ENCODE measurements at regions not wholly inside any gene's neighbourhood (a gene's known extent, or its start where the extent isn't known, plus 50 kb on each side); places are given as distances from the start of the nearest gene placed in this dataset.

GRCh38 chr4:125459531-125459930 lies 144.8 kb downstream of the FAT4 start:
- no peaks in the 10 kb centered on the region for H3K79me2 ChIP-seq (ENCODE audit: insufficient read depth, low read length)
- no peak overlapping the region for H3K9ac ChIP-seq (ENCODE audit: low read depth, low read length)
- ATAC-seq (ENCODE audit: insufficient read depth, low read depth) (no peak), DNase-seq (no peak)
- no peak for TF ChIP-seq CTCF (IDR thresholded peaks at IDR 0.05; ENCODE audit: borderline replicate concordance, extremely low read depth, low read length, poor library complexity, severe bottlenecking)
- no peak for TF ChIP-seq EZH2 (IDR thresholded peaks at IDR 0.05; ENCODE audit: borderline replicate concordance, low read depth, low read length, severe bottlenecking)
- no peak overlapping the region for H3K4me2 ChIP-seq (ENCODE audit: insufficient read depth, low read length)
- no peak overlapping the region for H3K27ac ChIP-seq (ENCODE audit: low read length)
- H4K20me1 ChIP-seq (ENCODE audit: insufficient read depth, low read length): no peaks in the 10 kb centered on the region
- no peak overlapping the region for H3K4me3 ChIP-seq (ENCODE audit: low read depth in 1 of 2, low read length in 2 of 2)
- no peaks in the 10 kb centered on the region for H3K36me3 ChIP-seq (ENCODE audit: insufficient read depth, low read length)
- H3K4me1 ChIP-seq (ENCODE audit: insufficient read depth, low read length): no peaks in the 10 kb centered on the region
- no peaks in the 10 kb centered on the region for H3K9me3 ChIP-seq (ENCODE audit: insufficient read depth, low read length, severe bottlenecking)
- no peak overlapping the region for H2AFZ ChIP-seq (ENCODE audit: low read depth, low read length)
- no peaks in the 10 kb centered on the region for H3K27me3 ChIP-seq (ENCODE audit: insufficient read depth, low read length, poor library complexity)

GRCh38 chr4:125461676-125462363 lies 147.1 kb downstream of the FAT4 start:
- H3K36me3 ChIP-seq (ENCODE audit: insufficient read depth, low read length): no peaks in the 10 kb centered on the region
- no peaks in the 10 kb centered on the region for H3K4me1 ChIP-seq (ENCODE audit: insufficient read depth, low read length)
- H4K20me1 ChIP-seq (ENCODE audit: insufficient read depth, low read length): no peaks in the 10 kb centered on the region
- no peaks in the 10 kb centered on the region for H3K9me3 ChIP-seq (ENCODE audit: insufficient read depth, low read length, severe bottlenecking)
- H3K27ac ChIP-seq (ENCODE audit: low read length): no peak overlapping the region
- H3K9ac ChIP-seq (ENCODE audit: low read depth, low read length): no peak overlapping the region
- H3K79me2 ChIP-seq (ENCODE audit: insufficient read depth, low read length): no peaks in the 10 kb centered on the region
- no peak overlapping the region for H2AFZ ChIP-seq (ENCODE audit: low read depth, low read length)
- ATAC-seq (ENCODE audit: insufficient read depth, low read depth) (0 out of 3 replicates have a peak, but pooled peaks have one; percentile 31), DNase-seq (no peak)
- no peaks in the 10 kb centered on the region for H3K27me3 ChIP-seq (ENCODE audit: insufficient read depth, low read length, poor library complexity)
- no peak overlapping the region for H3K4me3 ChIP-seq (ENCODE audit: low read depth in 1 of 2, low read length in 2 of 2)
- no peak overlapping the region for H3K4me2 ChIP-seq (ENCODE audit: insufficient read depth, low read length)
- TF ChIP-seq EZH2 (IDR thresholded peaks at IDR 0.05; ENCODE audit: borderline replicate concordance, low read depth, low read length, severe bottlenecking) (no peak), CTCF (IDR thresholded peaks at IDR 0.05; ENCODE audit: borderline replicate concordance, extremely low read depth, low read length, poor library complexity, severe bottlenecking) (no peak)

GRCh38 chr4:125464146-125464545 lies 149.4 kb downstream of the FAT4 start:
- no peak for TF ChIP-seq CTCF (IDR thresholded peaks at IDR 0.05; ENCODE audit: borderline replicate concordance, extremely low read depth, low read length, poor library complexity, severe bottlenecking)
- TF ChIP-seq EZH2 (IDR thresholded peaks at IDR 0.05; ENCODE audit: borderline replicate concordance, low read depth, low read length, severe bottlenecking): no peak
- Histone ChIP-seq H4K20me1 (ENCODE audit: insufficient read depth, low read length) (no peaks in the 10 kb centered on the region), H3K4me3 (ENCODE audit: low read depth in 1 of 2, low read length in 2 of 2) (no peak overlapping the region), H3K4me2 (ENCODE audit: insufficient read depth, low read length) (no peak overlapping the region), H3K27ac (ENCODE audit: low read length) (no peak overlapping the region), H3K9me3 (ENCODE audit: insufficient read depth, low read length, severe bottlenecking) (no peaks in the 10 kb centered on the region), H3K4me1 (ENCODE audit: insufficient read depth, low read length) (no peaks in the 10 kb centered on the region), H3K36me3 (ENCODE audit: insufficient read depth, low read length) (no peaks in the 10 kb centered on the region), H3K9ac (ENCODE audit: low read depth, low read length) (no peak overlapping the region), H3K79me2 (ENCODE audit: insufficient read depth, low read length) (no peaks in the 10 kb centered on the region), H3K27me3 (ENCODE audit: insufficient read depth, low read length, poor library complexity) (no peaks in the 10 kb centered on the region), H2AFZ (ENCODE audit: low read depth, low read length) (no peak overlapping the region)
- DNase-seq (no peak), ATAC-seq (ENCODE audit: insufficient read depth, low read depth) (no peak)
